H9 (cell line): ENCODE measurements at regions not wholly inside any gene's neighbourhood (a gene's known extent, or its start where the extent isn't known, plus 50 kb on each side); places are given as distances from the start of the nearest gene placed in this dataset.

ENCODE experiments used
- DNase-seq: peaks from one replicate; pipeline ENCODE4 v3.0.0-alpha.2; 2017
- H2AFZ ChIP-seq: one replicate; pipeline ENCODE4 v1.6.1; 2013; ENCODE audit warnings: mild to moderate bottlenecking, low read length, control low read depth, moderate library complexity
- H2AK5ac ChIP-seq: 2 replicates; pipeline ENCODE4 v1.6.1; 2013; ENCODE audit warnings: low read length, control low read depth, mixed read lengths; ENCODE audit not compliant: insufficient read length
- H2BK120ac ChIP-seq: one replicate; pipeline ENCODE4 v1.6.1; 2013; ENCODE audit warnings: low read depth, mild to moderate bottlenecking, low read length, control low read depth, inconsistent platforms; ENCODE audit not compliant: poor library complexity, severe bottlenecking
- H2BK12ac ChIP-seq: 2 replicates; pipeline ENCODE4 v1.6.1; 2013; ENCODE audit warnings: low read length, control low read depth, mixed read lengths, low read depth; ENCODE audit not compliant: insufficient read length
- H2BK15ac ChIP-seq: 2 replicates; pipeline ENCODE4 v1.6.1; 2013; ENCODE audit warnings: low read depth, low read length, control low read depth
- H2BK20ac ChIP-seq: one replicate; pipeline ENCODE4 v1.6.1; 2013; ENCODE audit warnings: low read depth, mild to moderate bottlenecking, low read length, control low read depth, inconsistent platforms; ENCODE audit not compliant: poor library complexity, severe bottlenecking
- H2BK5ac ChIP-seq: 2 replicates; pipeline ENCODE4 v1.6.1; 2013; ENCODE audit warnings: low read length, control low read depth, mixed read lengths; ENCODE audit not compliant: insufficient read length
- H3K14ac ChIP-seq: 2 replicates; pipeline ENCODE4 v1.6.1; 2013; ENCODE audit warnings: low read length, control low read depth; ENCODE audit not compliant: insufficient read depth
- H3K18ac ChIP-seq: 2 replicates; pipeline ENCODE4 v1.6.1; 2013; ENCODE audit warnings: low read depth, mild to moderate bottlenecking, mixed read lengths, low read length, control low read depth; ENCODE audit not compliant: insufficient read length
- H3K23ac ChIP-seq: 2 replicates; pipeline ENCODE4 v1.6.1; 2013; ENCODE audit warnings: low read length, control low read depth, mixed read lengths, low read depth; ENCODE audit not compliant: insufficient read length
- H3K23me2 ChIP-seq: 2 replicates; pipeline ENCODE4 v1.6.1; 2013; ENCODE audit warnings: low read depth, mild to moderate bottlenecking, mixed read lengths, low read length, control low read depth; ENCODE audit not compliant: insufficient read length, poor library complexity, severe bottlenecking
- H3K27ac ChIP-seq: 2 replicates; pipeline ENCODE4 v1.5.1; 2013; ENCODE audit warnings: low read length, control low read depth, mixed read lengths, low read depth; ENCODE audit not compliant: insufficient read length
- H3K27me3 ChIP-seq: 2 replicates; pipeline ENCODE4 v1.6.1; 2013; ENCODE audit warnings: low read length, control low read depth, inconsistent platforms; ENCODE audit not compliant: insufficient read depth
- H3K4ac ChIP-seq: 2 replicates; pipeline ENCODE4 v1.6.1; 2013; ENCODE audit warnings: low read depth, mild to moderate bottlenecking, control low read depth, inconsistent platforms, low read length, moderate library complexity
- H3K4me1 ChIP-seq: 2 replicates; pipeline ENCODE4 v1.6.1; 2013; ENCODE audit warnings: low read length, control low read depth, inconsistent platforms; ENCODE audit not compliant: insufficient read depth
- H3K4me2 ChIP-seq: 2 replicates; pipeline ENCODE4 v1.6.1; 2013; ENCODE audit warnings: low read length, control low read depth, mixed read lengths; ENCODE audit not compliant: insufficient read length, insufficient read depth
- H3K56ac ChIP-seq: 2 replicates; pipeline ENCODE4 v1.6.1; 2013; ENCODE audit warnings: low read depth, mild to moderate bottlenecking, mixed read lengths, low read length, control low read depth; ENCODE audit not compliant: insufficient read length
- H3K79me1 ChIP-seq: 2 replicates; pipeline ENCODE4 v1.6.1; 2013; ENCODE audit warnings: low read depth, mild to moderate bottlenecking, moderate library complexity, low read length, control low read depth, inconsistent platforms; ENCODE audit not compliant: insufficient read depth, poor library complexity, severe bottlenecking
- H3K79me2 ChIP-seq: 2 replicates; pipeline ENCODE4 v1.6.1; 2013; ENCODE audit warnings: low read length, control low read depth, inconsistent platforms; ENCODE audit not compliant: insufficient read depth
- H3K9ac ChIP-seq: 2 replicates; pipeline ENCODE4 v1.6.1; 2013; ENCODE audit warnings: low read length, control low read depth, mixed read lengths; ENCODE audit not compliant: insufficient read length; ENCODE audit errors: extremely low read depth
- H3K9me3 ChIP-seq: one replicate; pipeline ENCODE4 v1.6.1; 2013; ENCODE audit warnings: low read depth, low read length, inconsistent platforms; ENCODE audit not compliant: control insufficient read depth
- H3T11ph ChIP-seq: one replicate; pipeline ENCODE4 v1.6.1; 2013; ENCODE audit warnings: mild to moderate bottlenecking, low read length, control low read depth, inconsistent platforms
- H4K20me1 ChIP-seq: one replicate; pipeline ENCODE4 v1.6.1; 2013; ENCODE audit not compliant: control insufficient read depth, insufficient read length, insufficient read depth
- H4K5ac ChIP-seq: 2 replicates; pipeline ENCODE4 v1.6.1; 2013; ENCODE audit warnings: low read depth, mild to moderate bottlenecking, mixed read lengths, low read length, control low read depth; ENCODE audit not compliant: insufficient read length
- H4K8ac ChIP-seq: replicated peaks from 2 replicates; pipeline ENCODE4 v1.6.1; 2013; ENCODE audit warnings: low read length, control low read depth, mixed read lengths, low read depth; ENCODE audit not compliant: insufficient read length
- H4K91ac ChIP-seq: 2 replicates; pipeline ENCODE4 v1.6.1; 2013; ENCODE audit warnings: low read depth, mild to moderate bottlenecking, moderate library complexity, mixed read lengths, low read length, control low read depth; ENCODE audit not compliant: insufficient read length
- H3K27ac Mint-ChIP-seq, 3 experiments: 2 replicates in 2 of 3; 3 replicates in 1 of 3; pipeline ENCODE4 v1.8.0; 2020 to 2021; ENCODE audit warnings: mixed read lengths in 3 of 3, mild to moderate bottlenecking in 1 of 3, moderate library complexity in 1 of 3
- H3K27me3 Mint-ChIP-seq: 2 replicates; pipeline ENCODE4 v1.8.0; 2021; ENCODE audit warnings: low read depth, mild to moderate bottlenecking, moderate library complexity, mixed read lengths
- H3K36me3 Mint-ChIP-seq, 3 experiments: 2 replicates in 2 of 3; 3 replicates in 1 of 3; pipeline ENCODE4 v1.8.0; 2020 to 2021; ENCODE audit warnings: low read depth in 3 of 3, mixed read lengths in 3 of 3; ENCODE audit not compliant: insufficient read depth in 1 of 3
- H3K4me1 Mint-ChIP-seq, 2 experiments: 2 replicates each; pipeline ENCODE4 v1.8.0; 2020; ENCODE audit warnings: mixed read lengths in 2 of 2
- H3K4me3 Mint-ChIP-seq, 2 experiments: 2 replicates in 1 of 2; 3 replicates in 1 of 2; pipeline ENCODE4 v1.8.0; 2020 to 2021; ENCODE audit warnings: mild to moderate bottlenecking in 2 of 2, mixed read lengths in 2 of 2, moderate library complexity in 1 of 2
- H3K9me3 Mint-ChIP-seq, 2 experiments: 2 replicates in 1 of 2; 3 replicates in 1 of 2; pipeline ENCODE4 v1.8.0; 2020; ENCODE audit warnings: mild to moderate bottlenecking in 2 of 2, mixed read lengths in 2 of 2, moderate library complexity in 1 of 2
- TF ChIP-seq, protein P1 (sequence below): fragments of 200-600 bp; sonication (generic); conservative IDR thresholded peaks from 3 replicates; pipeline ENCODE4 v1.8.0; 2021; ENCODE audit warnings: antibody characterized with exemption, mild to moderate bottlenecking

DNA sequence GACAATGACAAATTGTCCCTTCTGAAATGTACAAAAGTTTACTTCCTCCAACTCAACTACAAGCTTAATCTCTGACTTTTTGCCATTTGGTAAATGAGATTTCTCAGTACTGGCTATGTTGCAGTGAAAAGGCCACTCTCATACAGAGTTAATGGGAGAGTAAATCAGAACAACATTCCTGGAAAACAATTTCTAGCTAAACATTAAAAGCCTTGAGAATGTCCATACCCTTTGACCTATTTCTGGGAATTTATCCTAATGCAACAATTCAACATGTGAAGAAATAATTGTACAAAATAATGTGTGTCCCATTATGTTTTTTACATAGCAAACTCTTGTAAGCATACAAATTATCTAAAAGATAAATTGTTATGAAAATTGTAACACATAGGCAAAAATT lies 56.3 kb upstream of the SPEF2 start:
- Mint-ChIP-seq H3K27me3 (peaks cover 2% of the 10 kb centered on the region; the same call in 1 of the 2 replicates), H3K4me3 (no peak overlapping the region), H3K4me1 (no peaks in the 10 kb centered on the region), H3K9me3 (peaks cover 70 to 75% of the 10 kb centered on the region in 2 experiments), H3K27ac (no peak overlapping the region), H3K36me3 (peaks cover 17 to 48% (median 25%) of the 10 kb centered on the region in 3 experiments)
- H2AK5ac ChIP-seq = no peak overlapping the region
- H3K79me1 ChIP-seq = no peaks in the 10 kb centered on the region
- no peak overlapping the region for H3K9ac ChIP-seq
- no peak overlapping the region for H3K27ac ChIP-seq
- no peak overlapping the region for H2BK20ac ChIP-seq
- no peaks in the 10 kb centered on the region for H3K79me2 ChIP-seq
- H3K27me3 ChIP-seq = no peaks in the 10 kb centered on the region
- H2BK120ac ChIP-seq = no peak overlapping the region
- DNase-seq = no peak
- H3K23ac ChIP-seq = no peak overlapping the region
- H2BK12ac ChIP-seq = no peak overlapping the region
- H2AFZ ChIP-seq = no peak overlapping the region
- H3K56ac ChIP-seq = no peak overlapping the region
- peaks cover 11% of the 10 kb centered on the region for H3K9me3 ChIP-seq
- no peak overlapping the region for H2BK15ac ChIP-seq
- H3T11ph ChIP-seq = no peak overlapping the region
- no peaks in the 10 kb centered on the region for H3K23me2 ChIP-seq
- no peak overlapping the region for H2BK5ac ChIP-seq
- no peak overlapping the region for H4K5ac ChIP-seq
- no peak overlapping the region for H3K4ac ChIP-seq
- no peak overlapping the region for H4K8ac ChIP-seq
- H4K20me1 ChIP-seq = no peaks in the 10 kb centered on the region
- H3K4me1 ChIP-seq = no peaks in the 10 kb centered on the region
- H3K4me2 ChIP-seq = no peak overlapping the region
- no peak overlapping the region for H3K18ac ChIP-seq
- no peak overlapping the region for H3K14ac ChIP-seq
- TF ChIP-seq, protein P1, sequence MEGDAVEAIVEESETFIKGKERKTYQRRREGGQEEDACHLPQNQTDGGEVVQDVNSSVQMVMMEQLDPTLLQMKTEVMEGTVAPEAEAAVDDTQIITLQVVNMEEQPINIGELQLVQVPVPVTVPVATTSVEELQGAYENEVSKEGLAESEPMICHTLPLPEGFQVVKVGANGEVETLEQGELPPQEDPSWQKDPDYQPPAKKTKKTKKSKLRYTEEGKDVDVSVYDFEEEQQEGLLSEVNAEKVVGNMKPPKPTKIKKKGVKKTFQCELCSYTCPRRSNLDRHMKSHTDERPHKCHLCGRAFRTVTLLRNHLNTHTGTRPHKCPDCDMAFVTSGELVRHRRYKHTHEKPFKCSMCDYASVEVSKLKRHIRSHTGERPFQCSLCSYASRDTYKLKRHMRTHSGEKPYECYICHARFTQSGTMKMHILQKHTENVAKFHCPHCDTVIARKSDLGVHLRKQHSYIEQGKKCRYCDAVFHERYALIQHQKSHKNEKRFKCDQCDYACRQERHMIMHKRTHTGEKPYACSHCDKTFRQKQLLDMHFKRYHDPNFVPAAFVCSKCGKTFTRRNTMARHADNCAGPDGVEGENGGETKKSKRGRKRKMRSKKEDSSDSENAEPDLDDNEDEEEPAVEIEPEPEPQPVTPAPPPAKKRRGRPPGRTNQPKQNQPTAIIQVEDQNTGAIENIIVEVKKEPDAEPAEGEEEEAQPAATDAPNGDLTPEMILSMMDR = no peak
- no peak overlapping the region for H4K91ac ChIP-seq
